B cell (primary cell): ENCODE measurements at regions not wholly inside any gene's neighbourhood (a gene's known extent, or its start where the extent isn't known, plus 50 kb on each side); places are given as distances from the start of the nearest gene placed in this dataset.

Experiments used
- ATAC-seq: fragments of 200-7000 bp; cut with Tn5 transposase; one replicate; pipeline ENCODE4 v1.10.0; 2021; ENCODE audit warnings: low read depth, mild to moderate bottlenecking, moderate number of reproducible peaks, moderate library complexity
- CTCF ChIA-PET: fragments of 350-600 bp; sonication (Branson Sonifier 250); formaldehyde crosslinking; loops from one replicate; lab custom pipeline; 2021; ENCODE audit warnings: antibody characterized with exemption, inconsistent platforms; lab: Charles Lee
- POLR2A ChIA-PET: fragments of 350-600 bp; sonication (Branson Sonifier 250); formaldehyde crosslinking; loops from one replicate; lab custom pipeline; 2021; ENCODE audit warnings: antibody characterized with exemption; lab: Charles Lee
- DNase-seq: peaks from one replicate; pipeline ENCODE4 v3.0.0; 2013
- H2AFZ ChIP-seq: 2 replicates; pipeline ENCODE4 v1.6.1; 2012; ENCODE audit warnings: mild to moderate bottlenecking, low read depth, low read length; ENCODE audit not compliant: insufficient read depth, poor library complexity, severe bottlenecking
- H3K27ac ChIP-seq, 2 donors: 1 replicate in 1 of 2; 2 replicates in 1 of 2; pipeline ENCODE4 v1.5.1; 2012 to 2013; ENCODE audit warnings: low read length in 2 of 2, mild to moderate bottlenecking in 2 of 2, moderate library complexity in 1 of 2
- H3K27me3 ChIP-seq, 4 experiments: fragments of 200-600 bp in 1 of 4; sonication (generic) in 1 of 4; replicated peaks in 1 of 4; 1 replicate in 2 of 4; 2 replicates in 2 of 4; pipeline versions ENCODE4 v1.6.1 to v1.7.0; 2013 to 2016; ENCODE audit warnings: low read length in 3 of 4, mild to moderate bottlenecking in 2 of 4, mixed read lengths in 1 of 4, moderate library complexity in 1 of 4; ENCODE audit not compliant: insufficient read depth in 4 of 4, control insufficient read depth in 3 of 4; ENCODE audit errors: control extremely low read depth in 1 of 4
- H3K36me3 ChIP-seq, 2 experiments: replicated peaks in 1 of 2; 1 replicate in 1 of 2; 2 replicates in 1 of 2; pipeline versions ENCODE4 v1.6.1 to v1.7.1; 2013; ENCODE audit warnings: low read length in 1 of 2; ENCODE audit not compliant: insufficient read depth in 2 of 2, control insufficient read depth in 1 of 2; ENCODE audit errors: control extremely low read depth in 1 of 2, extremely low read depth in 1 of 2
- H3K4me1 ChIP-seq, 2 donors: fragments of 200-600 bp in 1 of 2; sonication (generic) in 1 of 2; 1 replicate in 1 of 2; 2 replicates in 1 of 2; pipeline versions ENCODE4 v1.5.1 to v1.6.1; 2013 to 2017; ENCODE audit warnings: low read length in 2 of 2; ENCODE audit not compliant: control insufficient read depth in 2 of 2, insufficient read depth in 2 of 2
- H3K4me2 ChIP-seq: replicated peaks from 2 replicates; pipeline ENCODE3; 2012; ENCODE audit warnings: mild to moderate bottlenecking, low read depth, low read length; ENCODE audit not compliant: poor library complexity, severe bottlenecking
- H3K4me3 ChIP-seq, 5 experiments: fragments of 200-600 bp in 1 of 5; sonication (generic) in 1 of 5; 1 replicate in 3 of 5; 2 replicates in 2 of 5; pipeline versions ENCODE4 v1.5.1 to v1.7.0; 2011 to 2016; ENCODE audit warnings: low read length in 4 of 5, mild to moderate bottlenecking in 4 of 5, low read depth in 2 of 5, control low read depth in 1 of 5, moderate library complexity in 1 of 5; ENCODE audit not compliant: insufficient read depth in 1 of 5; ENCODE audit errors: control extremely low read depth in 1 of 5, extremely low read depth in 1 of 5
- H3K79me2 ChIP-seq: fragments of 200-600 bp; sonication (generic); one replicate; pipeline ENCODE4 v1.6.0; 2016; ENCODE audit warnings: low read length; ENCODE audit not compliant: control insufficient read depth, insufficient read depth
- H3K9ac ChIP-seq: fragments of 200-600 bp; sonication (generic); 2 replicates; pipeline ENCODE4 v1.6.1; 2017; ENCODE audit warnings: mild to moderate bottlenecking, low read length, moderate library complexity
- H3K9me3 ChIP-seq, 3 donors: one replicate each; pipeline versions ENCODE4 v1.6.1 to v1.7.1; 2013; ENCODE audit warnings: low read length in 2 of 3; ENCODE audit not compliant: control insufficient read depth in 2 of 3, insufficient read depth in 1 of 3; ENCODE audit errors: control extremely low read depth in 1 of 3
- H4K20me1 ChIP-seq: 2 replicates; pipeline ENCODE4 v1.6.0; 2012; ENCODE audit warnings: mild to moderate bottlenecking, low read length; ENCODE audit not compliant: insufficient read depth, control insufficient read depth, poor library complexity, severe bottlenecking
- H3K27ac Mint-ChIP-seq: one replicate; pipeline ENCODE4 v1.8.0; 2021; ENCODE audit warnings: mixed read lengths
- H3K27me3 Mint-ChIP-seq: one replicate; pipeline ENCODE4 v1.8.0; 2021; ENCODE audit warnings: mixed read lengths
- H3K4me1 Mint-ChIP-seq: one replicate; pipeline ENCODE4 v1.8.0; 2021; ENCODE audit warnings: mixed read lengths
- H3K4me3 Mint-ChIP-seq: one replicate; pipeline ENCODE4 v1.8.0; 2021; ENCODE audit warnings: mixed read lengths
- H3K9me3 Mint-ChIP-seq: one replicate; pipeline ENCODE4 v1.8.0; 2022; ENCODE audit warnings: mixed read lengths; ENCODE audit not compliant: insufficient read depth
- EZH2 ChIP-seq: IDR thresholded peaks from 2 replicates; pipeline ENCODE4 v1.6.1; 2012; ENCODE audit warnings: borderline replicate concordance, low read depth, mild to moderate bottlenecking, moderate library complexity, low read length; ENCODE audit not compliant: insufficient read depth, poor library complexity, severe bottlenecking
- WGBS: methylation state at CpG from one replicate; pipeline ENCODE4 v1.1.5; 2013; ENCODE audit warnings: missing lambda C conversion rate; ENCODE audit not compliant: insufficient coverage; 5-methylcytosine and 5-hydroxymethylcytosine counted together
- intact Hi-C: fragments of 100-400 bp; cut with micrococcal nuclease; formaldehyde crosslinking; loops from one replicate; pipeline ENCODE4 v1.10.0; 2022
- TF ChIP-seq, protein P1 (sequence below): fragments of 200-600 bp; IDR thresholded peaks from one replicate; pipeline ENCODE4 v1.8.0; 2022; ENCODE audit warnings: antibody characterized with exemption, mild to moderate bottlenecking

DNA sequence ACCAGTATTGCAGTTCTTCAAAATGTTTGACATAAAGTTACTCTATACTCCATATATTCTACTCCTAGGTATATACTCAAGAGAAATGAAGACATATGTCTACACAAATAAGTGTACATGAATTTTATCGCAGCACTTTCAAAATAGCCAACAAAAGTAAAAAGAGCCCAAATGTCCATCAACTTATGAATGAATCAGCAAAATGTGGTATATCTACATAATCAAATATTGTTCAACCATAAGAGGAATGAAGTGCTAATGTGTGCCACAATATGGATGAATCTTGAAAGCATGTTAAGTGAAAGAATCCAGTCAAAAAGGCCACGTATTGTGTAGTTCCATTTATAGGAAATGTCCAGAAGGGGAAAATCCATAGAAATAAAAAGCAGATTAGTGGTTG, 98.6 kb upstream of the F3 start:
- TF ChIP-seq, protein P1, sequence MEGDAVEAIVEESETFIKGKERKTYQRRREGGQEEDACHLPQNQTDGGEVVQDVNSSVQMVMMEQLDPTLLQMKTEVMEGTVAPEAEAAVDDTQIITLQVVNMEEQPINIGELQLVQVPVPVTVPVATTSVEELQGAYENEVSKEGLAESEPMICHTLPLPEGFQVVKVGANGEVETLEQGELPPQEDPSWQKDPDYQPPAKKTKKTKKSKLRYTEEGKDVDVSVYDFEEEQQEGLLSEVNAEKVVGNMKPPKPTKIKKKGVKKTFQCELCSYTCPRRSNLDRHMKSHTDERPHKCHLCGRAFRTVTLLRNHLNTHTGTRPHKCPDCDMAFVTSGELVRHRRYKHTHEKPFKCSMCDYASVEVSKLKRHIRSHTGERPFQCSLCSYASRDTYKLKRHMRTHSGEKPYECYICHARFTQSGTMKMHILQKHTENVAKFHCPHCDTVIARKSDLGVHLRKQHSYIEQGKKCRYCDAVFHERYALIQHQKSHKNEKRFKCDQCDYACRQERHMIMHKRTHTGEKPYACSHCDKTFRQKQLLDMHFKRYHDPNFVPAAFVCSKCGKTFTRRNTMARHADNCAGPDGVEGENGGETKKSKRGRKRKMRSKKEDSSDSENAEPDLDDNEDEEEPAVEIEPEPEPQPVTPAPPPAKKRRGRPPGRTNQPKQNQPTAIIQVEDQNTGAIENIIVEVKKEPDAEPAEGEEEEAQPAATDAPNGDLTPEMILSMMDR: no peak
- no peak for TF ChIP-seq EZH2
- Histone ChIP-seq H3K4me3 (no peak overlapping the region), H3K27ac (no peak overlapping the region), H3K4me1 (no peaks in the 10 kb centered on the region), H2AFZ (no peak overlapping the region), H3K36me3 (no peaks in the 10 kb centered on the region), H3K9me3 (no peaks in the 10 kb centered on the region), H3K79me2 (no peaks in the 10 kb centered on the region), H3K27me3 (no peaks in the 10 kb centered on the region), H4K20me1 (no peaks in the 10 kb centered on the region), H3K4me2 (no peak overlapping the region), H3K9ac (no peak overlapping the region)
- no peak overlapping the region for H3K27ac Mint-ChIP-seq
- H3K9me3 Mint-ChIP-seq: no peaks in the 10 kb centered on the region
- DNase-seq (no peak), ATAC-seq (no peak)
- 80% methylated on average over 1 of the region's 2 CpGs for WGBS
- CTCF ChIA-PET: no interaction called here
- POLR2A ChIA-PET: no interaction called here
- H3K4me3 Mint-ChIP-seq: no peak overlapping the region
- intact Hi-C loops: no loop called here
- peaks cover 5% of the 10 kb centered on the region for H3K27me3 Mint-ChIP-seq
- H3K4me1 Mint-ChIP-seq: no peaks in the 10 kb centered on the region

DNA sequence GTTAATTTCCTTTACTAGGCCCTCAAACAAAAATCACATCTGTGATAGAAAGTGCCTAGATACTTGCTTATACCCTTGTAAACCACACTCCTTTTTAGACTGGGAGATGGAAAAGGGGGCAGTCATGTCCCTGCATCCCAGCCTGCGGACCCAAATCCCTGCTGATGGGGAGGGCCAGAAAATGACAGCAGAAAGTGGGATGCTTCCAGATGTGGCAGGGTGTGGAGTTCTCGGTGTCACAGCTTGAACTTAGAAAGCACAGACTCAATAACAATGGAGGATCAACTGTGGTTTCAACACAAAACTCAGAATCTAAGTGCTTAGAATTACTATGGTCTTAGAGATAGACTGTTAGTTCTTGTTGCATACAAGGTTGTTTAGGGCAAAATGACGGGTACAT, 95.6 kb upstream of the F3 start:
- Mint-ChIP-seq H3K4me1 (no peaks in the 10 kb centered on the region), H3K4me3 (no peak overlapping the region), H3K27me3 (peaks cover 22% of the 10 kb centered on the region), H3K27ac (no peak overlapping the region), H3K9me3 (no peaks in the 10 kb centered on the region)
- H3K4me2 ChIP-seq: no peak overlapping the region
- no peaks in the 10 kb centered on the region for H3K36me3 ChIP-seq
- WGBS: 100% methylated on average over 1 of the region's 3 CpGs
- H2AFZ ChIP-seq: no peak overlapping the region
- no peaks in the 10 kb centered on the region for H3K27me3 ChIP-seq
- no peaks in the 10 kb centered on the region for H3K4me1 ChIP-seq
- no peak overlapping the region for H3K4me3 ChIP-seq
- H3K9ac ChIP-seq: no peak overlapping the region
- ChIA-PET POLR2A (no interaction called here), CTCF (no interaction called here)
- DNase-seq: no peak
- H3K9me3 ChIP-seq: no peaks in the 10 kb centered on the region
- TF ChIP-seq, protein P1: no peak
- TF ChIP-seq EZH2: no peak
- H3K79me2 ChIP-seq: no peaks in the 10 kb centered on the region
- intact Hi-C loops: no loop called here
- no peak for ATAC-seq
- H4K20me1 ChIP-seq: no peaks in the 10 kb centered on the region
- no peak overlapping the region for H3K27ac ChIP-seq
